Tibial nerve (tissue), 4 donors: ENCODE measurements at regions not wholly inside any gene's neighbourhood (a gene's known extent, or its start where the extent isn't known, plus 50 kb on each side); places are given as distances from the start of the nearest gene placed in this dataset.

Experiments
- DNase-seq, 2 donors: peaks; one replicate each; pipeline ENCODE4 v3.0.0-alpha.2; 2019; ENCODE audit warnings: low spot score in 2 of 2
- H3K27ac ChIP-seq, 4 donors: fragments of 200-600 bp; sonication (generic) in 3 of 4; one replicate each; pipeline ENCODE4 v1.5.1; 2017 to 2019; ENCODE audit warnings: mild to moderate bottlenecking in 1 of 4
- H3K27me3 ChIP-seq, 2 donors: fragments of 200-600 bp; sonication (generic) in 1 of 2; one replicate each; pipeline versions ENCODE4 v1.5.1 to v1.6.0; 2017 to 2019
- H3K36me3 ChIP-seq, 3 donors: fragments of 200-600 bp; sonication (generic); one replicate each; pipeline ENCODE4 v1.5.1; 2018 to 2019
- H3K4me1 ChIP-seq, 4 donors: fragments of 200-600 bp; sonication (generic) in 3 of 4; one replicate each; pipeline ENCODE4 v1.5.1; 2017 to 2019
- H3K4me3 ChIP-seq, 4 donors: fragments of 200-600 bp; sonication (generic) in 3 of 4; one replicate each; pipeline ENCODE4 v1.5.1; 2017 to 2019; ENCODE audit warnings: mild to moderate bottlenecking in 1 of 4, moderate library complexity in 1 of 4
- H3K9me3 ChIP-seq, 4 donors: fragments of 200-600 bp; sonication (generic) in 3 of 4; one replicate each; pipeline ENCODE4 v1.5.1; 2017 to 2019
- EP300 ChIP-seq, 2 donors: sonication (generic); formaldehyde crosslinking; IDR thresholded peaks; one replicate each; pipeline ENCODE4 v1.6.1; 2017; ENCODE audit warnings: antibody characterized with exemption in 2 of 2, mild to moderate bottlenecking in 1 of 2
- POLR2A ChIP-seq, 2 donors: fragments of 450-650 bp; IDR thresholded peaks; one replicate each; pipeline ENCODE4 v1.6.1; 2017; ENCODE audit warnings: antibody characterized with exemption in 2 of 2, mild to moderate bottlenecking in 2 of 2, moderate library complexity in 2 of 2
- WGBS, 2 donors: methylation state at CpG; one replicate each; pipeline ENCODE4 v1.1.5; 2018; 5-methylcytosine and 5-hydroxymethylcytosine counted together
- TF ChIP-seq, protein P1 (sequence below), 5 experiments: fragments of 200-600 bp in 3 of 5; fragments of 450-650 bp in 2 of 5; sonication (generic) in 3 of 5; IDR thresholded peaks; one replicate each; pipeline ENCODE4 v1.5.1; 2016 to 2019; ENCODE audit warnings: antibody characterized with exemption in 5 of 5, mild to moderate bottlenecking in 3 of 5, moderate library complexity in 2 of 5

DNA sequence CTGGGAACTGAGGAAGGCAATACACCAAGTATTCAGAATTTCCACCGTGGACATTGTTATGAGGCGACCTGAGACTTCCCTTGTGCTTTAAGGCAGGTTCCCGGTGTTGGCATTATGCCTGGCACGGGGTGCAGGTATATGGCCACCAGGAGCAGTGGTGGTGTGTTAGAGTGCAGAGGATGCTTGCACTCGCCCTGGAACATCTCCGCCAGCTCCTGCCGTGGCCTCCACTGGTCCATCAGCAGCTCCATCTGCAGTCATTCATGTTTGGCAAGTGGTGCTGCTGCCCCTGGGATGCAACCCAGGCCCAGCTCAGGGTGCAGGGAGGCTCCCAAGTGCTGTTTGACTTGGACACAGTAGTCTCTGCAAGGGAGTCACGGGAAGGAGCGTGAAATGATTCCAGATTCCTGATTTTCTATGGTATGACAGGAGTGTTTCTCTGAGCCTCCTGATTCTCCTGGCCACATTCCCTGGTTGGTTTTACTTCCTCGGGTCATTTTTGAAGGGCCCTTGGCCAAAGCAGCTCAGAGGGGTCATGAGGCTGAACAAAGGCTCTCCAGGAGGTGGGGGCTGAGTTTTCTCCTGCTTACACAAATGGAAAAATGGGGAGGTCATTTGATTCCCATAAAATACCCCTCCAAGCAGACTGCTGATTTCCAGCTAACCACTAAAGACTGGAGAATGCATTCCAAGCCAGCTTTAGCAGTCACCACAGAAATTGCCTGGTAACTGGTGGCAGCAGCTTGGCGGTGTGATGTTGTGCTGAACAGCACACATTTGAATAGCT, 60.4 kb upstream of the PSEN2 start:
- no peak overlapping the region for H3K27ac ChIP-seq
- WGBS, 2 donors: 72 to 74% methylated on average over 9 to 10 of the region's 11 CpGs
- no peaks in the 10 kb centered on the region for H3K27me3 ChIP-seq
- H3K4me3 ChIP-seq: no peak overlapping the region
- no peak for TF ChIP-seq EP300 (IDR thresholded peaks at IDR 0.05)
- TF ChIP-seq, protein P1, sequence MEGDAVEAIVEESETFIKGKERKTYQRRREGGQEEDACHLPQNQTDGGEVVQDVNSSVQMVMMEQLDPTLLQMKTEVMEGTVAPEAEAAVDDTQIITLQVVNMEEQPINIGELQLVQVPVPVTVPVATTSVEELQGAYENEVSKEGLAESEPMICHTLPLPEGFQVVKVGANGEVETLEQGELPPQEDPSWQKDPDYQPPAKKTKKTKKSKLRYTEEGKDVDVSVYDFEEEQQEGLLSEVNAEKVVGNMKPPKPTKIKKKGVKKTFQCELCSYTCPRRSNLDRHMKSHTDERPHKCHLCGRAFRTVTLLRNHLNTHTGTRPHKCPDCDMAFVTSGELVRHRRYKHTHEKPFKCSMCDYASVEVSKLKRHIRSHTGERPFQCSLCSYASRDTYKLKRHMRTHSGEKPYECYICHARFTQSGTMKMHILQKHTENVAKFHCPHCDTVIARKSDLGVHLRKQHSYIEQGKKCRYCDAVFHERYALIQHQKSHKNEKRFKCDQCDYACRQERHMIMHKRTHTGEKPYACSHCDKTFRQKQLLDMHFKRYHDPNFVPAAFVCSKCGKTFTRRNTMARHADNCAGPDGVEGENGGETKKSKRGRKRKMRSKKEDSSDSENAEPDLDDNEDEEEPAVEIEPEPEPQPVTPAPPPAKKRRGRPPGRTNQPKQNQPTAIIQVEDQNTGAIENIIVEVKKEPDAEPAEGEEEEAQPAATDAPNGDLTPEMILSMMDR (IDR thresholded peaks at IDR 0.05): no peak
- TF ChIP-seq POLR2A (IDR thresholded peaks at IDR 0.05): no peak
- no peaks in the 10 kb centered on the region for H3K9me3 ChIP-seq
- no peak for DNase-seq
- peaks cover 0 to 12% (median 3%) of the 10 kb centered on the region in 4 donors for H3K4me1 ChIP-seq
- no peaks in the 10 kb centered on the region for H3K36me3 ChIP-seq

- H3K27ac ChIP-seq: no peak overlapping the region
- WGBS, 2 donors: 83 to 100% methylated on average over 2 to 5 of the region's 6 CpGs
- no peak for TF ChIP-seq EP300 (IDR thresholded peaks at IDR 0.05)
- TF ChIP-seq, protein P1 (IDR thresholded peaks at IDR 0.05): no peak
- no peak for TF ChIP-seq POLR2A (IDR thresholded peaks at IDR 0.05)
- H3K4me1 ChIP-seq: peaks cover 0 to 4% (median 0%) of the 10 kb centered on the region in 4 donors
- no peaks in the 10 kb centered on the region for H3K36me3 ChIP-seq
- H3K4me3 ChIP-seq: no peak overlapping the region
- H3K27me3 ChIP-seq: no peaks in the 10 kb centered on the region
- DNase-seq: no peak
- H3K9me3 ChIP-seq: no peaks in the 10 kb centered on the region
Measured at GRCh38 chr1:226808501-226808900, 61.9 kb upstream of the PSEN2 start.

GRCh38 chr1:226806988-226807387, 63.4 kb upstream of the PSEN2 start:
- H3K27me3 ChIP-seq: no peaks in the 10 kb centered on the region
- TF ChIP-seq POLR2A (IDR thresholded peaks at IDR 0.05): no peak
- TF ChIP-seq EP300 (IDR thresholded peaks at IDR 0.05): no peak
- TF ChIP-seq, protein P1 (IDR thresholded peaks at IDR 0.05): no peak
- DNase-seq: no peak
- H3K9me3 ChIP-seq: no peaks in the 10 kb centered on the region
- no peaks in the 10 kb centered on the region for H3K36me3 ChIP-seq
- peaks cover 0 to 4% (median 0%) of the 10 kb centered on the region in 4 donors for H3K4me1 ChIP-seq
- 40 to 61% methylated on average over 1 of the region's 1 CpG for WGBS, 2 donors
- H3K4me3 ChIP-seq: no peak overlapping the region
- no peak overlapping the region for H3K27ac ChIP-seq

DNA sequence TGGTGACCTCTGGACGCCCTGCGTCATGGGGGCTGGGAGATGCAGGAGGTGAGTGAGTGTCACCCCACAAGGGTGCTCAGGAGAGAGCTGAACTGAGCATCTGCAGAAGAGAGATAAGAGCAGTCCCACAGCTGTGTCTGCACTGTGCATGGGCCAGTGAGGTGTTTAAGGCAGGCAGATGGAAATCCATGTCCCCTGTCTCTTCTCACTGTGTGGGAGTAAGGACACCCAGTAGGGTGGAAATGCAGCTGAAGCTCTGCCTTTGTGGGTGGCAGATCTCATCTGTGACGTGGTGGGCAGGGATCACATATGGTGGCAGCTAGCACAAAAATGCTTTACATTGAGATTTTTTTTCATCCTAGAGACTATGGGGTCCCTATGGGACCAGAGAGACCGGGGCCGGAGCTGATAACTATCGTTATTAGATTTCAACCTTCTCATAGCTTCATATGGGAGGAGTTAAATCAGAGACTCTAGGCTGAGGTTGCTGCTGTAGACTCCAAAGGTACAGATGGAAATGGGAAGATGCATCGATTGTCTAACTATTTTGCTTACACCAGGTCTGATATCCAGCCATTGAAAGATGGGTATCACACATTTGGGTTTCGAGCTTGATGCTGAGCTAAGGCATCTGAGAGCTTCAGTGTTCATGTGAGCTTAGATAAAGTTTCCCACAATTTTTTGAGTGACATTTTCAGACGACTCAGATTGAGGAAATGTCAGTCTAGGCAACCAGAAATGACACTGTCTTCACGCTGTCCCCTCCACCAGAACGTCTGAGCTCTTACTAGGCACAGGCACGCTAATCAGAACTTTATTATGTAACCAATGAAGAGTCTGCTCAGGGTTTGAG, 65.3 kb upstream of the PSEN2 start:
- H3K36me3 ChIP-seq: no peaks in the 10 kb centered on the region
- H3K4me1 ChIP-seq: peaks cover 0 to 4% (median 0%) of the 10 kb centered on the region in 4 donors
- DNase-seq: no peak
- H3K4me3 ChIP-seq: no peak overlapping the region
- H3K27ac ChIP-seq: no peak overlapping the region
- H3K9me3 ChIP-seq: no peaks in the 10 kb centered on the region
- 77 to 79% methylated on average over 12 of the region's 12 CpGs for WGBS, 2 donors
- H3K27me3 ChIP-seq: no peaks in the 10 kb centered on the region
- TF ChIP-seq POLR2A (IDR thresholded peaks at IDR 0.05): no peak
- TF ChIP-seq EP300 (IDR thresholded peaks at IDR 0.05): no peak
- TF ChIP-seq, protein P1 (IDR thresholded peaks at IDR 0.05): no peak
